Psoas muscle (tissue), 7 donors: ENCODE measurements at regions not wholly inside any gene's neighbourhood (a gene's known extent, or its start where the extent isn't known, plus 50 kb on each side); places are given as distances from the start of the nearest gene placed in this dataset.

ENCODE experiments used
- ATAC-seq, 4 donors: fragments of 200-7000 bp; cut with Tn5 transposase; one replicate each; pipeline ENCODE4 v1.9.1; 2020; ENCODE audit warnings: moderate library complexity in 3 of 4, mild to moderate bottlenecking in 2 of 4
- DNase-seq, 2 donors: peaks; one replicate each; pipeline ENCODE4 v3.0.0-alpha.2; 2020
- H3K27ac ChIP-seq: fragments of 200-600 bp; one replicate; pipeline ENCODE4 v1.8.0; 2022
- H3K27me3 ChIP-seq, 3 donors: fragments of 200-600 bp in 1 of 3; one replicate each; pipeline versions ENCODE4 v1.6.1 to v1.8.0; 2013 to 2022; ENCODE audit warnings: low read length in 2 of 3, mild to moderate bottlenecking in 2 of 3, moderate library complexity in 1 of 3; ENCODE audit not compliant: insufficient read depth in 3 of 3
- H3K36me3 ChIP-seq, 2 donors: fragments of 200-600 bp in 1 of 2; one replicate each; pipeline versions ENCODE4 v1.6.1 to v1.8.0; 2013 to 2022; ENCODE audit warnings: low read depth in 1 of 2, mild to moderate bottlenecking in 1 of 2, moderate library complexity in 1 of 2; ENCODE audit not compliant: insufficient read depth in 1 of 2
- H3K4me1 ChIP-seq: fragments of 200-600 bp; one replicate; pipeline ENCODE4 v1.8.0; 2022
- H3K4me3 ChIP-seq: fragments of 200-600 bp; one replicate; pipeline ENCODE4 v1.8.0; 2022; ENCODE audit warnings: mild to moderate bottlenecking
- H3K9me3 ChIP-seq: fragments of 200-600 bp; one replicate; pipeline ENCODE4 v1.8.0; 2022
- CTCF ChIP-seq: fragments of 200-600 bp; IDR thresholded peaks from one replicate; pipeline ENCODE4 v1.8.0; 2022; ENCODE audit warnings: antibody characterized with exemption
- WGBS, 3 donors: extraction: QIAGEN DNeasy Blood & Tissue Kit; methylation state at CpG; one replicate each; pipeline versions ENCODE4 v1.1.6 to v1.1.7; 2013; 5-methylcytosine and 5-hydroxymethylcytosine counted together
- intact Hi-C, 2 donors: fragments of 100-400 bp; cut with DNase I; formaldehyde crosslinking; loops; one replicate each; pipeline versions ENCODE4 v1.11.0 to v1.14.2; 2022
- donor health status: healthy with polysubstance abuse.
- donor health status: DM: no; HTN: no; CAD: no; lungs with moderate emphysema.
- donor health status: Bipolar disorder and iron deficiency.
- donor health status: healthy.
- donor health status: DM: yes; HTN: yes; CAD: no.
- donor health status: DM: no; HTN: no; CAD: no.
- donor health status: DM: yes; HTN: yes; CAD: no.

GRCh38 chrX:39905538-39905891, 192.2 kb downstream of the BCOR start:
- Histone ChIP-seq H3K36me3 (no peaks in the 10 kb centered on the region), H3K27me3 (peaks cover 0 to 22% (median 0%) of the 10 kb centered on the region in 3 donors), H3K4me3 (no peak overlapping the region), H3K9me3 (no peaks in the 10 kb centered on the region), H3K4me1 (peaks cover 1% of the 10 kb centered on the region), H3K27ac (no peak overlapping the region)
- TF ChIP-seq CTCF, result no peak
- no peak for ATAC-seq
- WGBS, 3 donors, result 17 to 33% (median 31%) methylated on average over 14 of the region's 14 CpGs
- no peak for DNase-seq
- intact Hi-C loops, result loop anchor here (5.0 to 10.0 kb wide), 3 partner anchors 177 to 259 kb away; no protein-coding TSS in a partner anchor

GRCh38 chrX:39905946-39906345, 191.8 kb downstream of the BCOR start:
- intact Hi-C loops, result loop anchor here (5.0 to 10.0 kb wide), 3 partner anchors 176 to 259 kb away; no protein-coding TSS in a partner anchor
- H3K27ac ChIP-seq, result no peak overlapping the region
- 44 to 55% (median 48%) methylated on average over 11 of the region's 11 CpGs for WGBS, 3 donors

DNA sequence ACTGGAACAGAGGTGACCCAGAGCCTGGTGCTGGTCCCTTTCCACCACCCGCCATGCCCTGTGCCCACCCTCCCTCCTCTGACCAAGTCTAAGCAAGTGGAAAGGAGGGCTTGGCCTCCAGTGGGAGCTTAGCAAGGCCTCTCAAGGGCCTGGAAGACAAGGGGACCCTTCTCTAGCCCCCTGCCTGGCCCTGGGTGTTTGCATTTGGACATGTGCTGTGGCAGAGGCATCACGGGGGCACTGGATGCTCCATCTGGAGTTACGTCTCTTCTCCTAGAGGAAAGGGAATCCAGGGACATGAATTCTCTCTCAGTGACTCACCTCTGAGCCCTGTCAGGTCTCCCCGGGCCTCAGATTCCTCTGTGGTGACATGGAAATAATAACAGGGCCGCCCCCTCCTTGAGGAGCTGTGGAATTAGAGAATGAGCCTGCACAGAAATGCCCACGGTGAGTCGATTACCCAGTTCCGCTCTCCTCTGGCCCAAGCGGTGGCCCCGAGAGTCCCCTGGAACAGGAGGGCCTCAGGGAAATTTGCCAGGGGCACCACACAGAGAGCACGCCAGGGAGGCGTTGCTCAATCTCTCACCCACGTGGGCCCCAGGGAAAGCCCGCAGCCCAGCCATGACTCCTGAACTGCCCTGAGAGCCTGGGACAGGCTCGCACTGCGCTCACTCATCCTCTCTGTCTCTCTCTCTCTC, 189.6 kb downstream of the BCOR start:
- H3K4me3 ChIP-seq, result peak overlapping the region; percentile 16
- 22 to 58% (median 54%) methylated on average over 10 to 16 of the region's 16 CpGs for whole genome bisulfite sequencing, 3 donors
- intact Hi-C loops, result loop anchor here (5.0 to 10.0 kb wide), 3 partner anchors 174 to 257 kb away; no protein-coding TSS in a partner anchor
- H3K27me3 ChIP-seq, result peaks cover 0 to 13% (median 0%) of the 10 kb centered on the region in 3 donors
- H3K4me1 ChIP-seq, result no peaks in the 10 kb centered on the region
- DNase-seq (peak; percentile 73 to 84), ATAC-seq (peak; percentile 92 to 96 (median 93))
- no peaks in the 10 kb centered on the region for H3K36me3 ChIP-seq
- peak overlapping the region; percentile 73 for H3K27ac ChIP-seq
- no peak for TF ChIP-seq CTCF
- no peaks in the 10 kb centered on the region for H3K9me3 ChIP-seq

More at GRCh38 chrX:39905946-39906345, 191.8 kb downstream of the BCOR start:
- no peak for TF ChIP-seq CTCF
- no peak for DNase-seq
- H3K36me3 ChIP-seq, result no peaks in the 10 kb centered on the region
- H3K9me3 ChIP-seq, result no peaks in the 10 kb centered on the region
- H3K4me3 ChIP-seq, result no peak overlapping the region
- ATAC-seq, result no peak
- H3K4me1 ChIP-seq, result no peaks in the 10 kb centered on the region
- peaks cover 0 to 22% (median 0%) of the 10 kb centered on the region in 3 donors for H3K27me3 ChIP-seq

DNA sequence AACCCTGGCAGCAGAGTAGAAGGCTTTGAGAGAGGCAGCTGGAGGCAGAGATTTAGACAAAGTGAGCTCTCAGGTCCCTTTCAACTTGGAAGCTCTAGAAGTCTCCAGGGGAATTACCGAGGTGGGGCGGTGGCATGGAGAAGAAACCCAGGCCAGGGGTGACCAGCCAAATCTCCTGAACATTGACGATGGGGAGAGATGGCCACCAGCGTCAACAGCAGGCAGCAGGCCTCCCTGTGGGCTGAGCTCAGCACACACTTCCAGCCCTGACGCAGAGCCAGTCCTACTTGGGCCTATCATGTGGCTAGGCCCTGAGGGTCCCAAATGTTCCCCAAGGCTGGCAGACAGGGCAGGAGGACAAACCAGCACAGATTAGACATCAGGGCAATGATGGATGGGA, 187.8 kb downstream of the BCOR start:
- intact Hi-C loops, result loop anchor here (5.0 to 10.0 kb wide), 3 partner anchors 172 to 255 kb away; no protein-coding TSS in a partner anchor
- no peak overlapping the region for H3K4me3 ChIP-seq

More for the DNA sequence above, 187.8 kb downstream of the BCOR start:
- Histone ChIP-seq H3K27me3 (peaks cover 0 to 26% (median 0%) of the 10 kb centered on the region in 3 donors), H3K27ac (no peak overlapping the region), H3K9me3 (no peaks in the 10 kb centered on the region), H3K36me3 (no peaks in the 10 kb centered on the region), H3K4me1 (no peaks in the 10 kb centered on the region)
- no peak for TF ChIP-seq CTCF
- 87 to 94% (median 91%) methylated on average over 5 of the region's 5 CpGs for WGBS, 3 donors
- DNase-seq (no peak), ATAC-seq (no peak)
